ENCODE measurements at regions not wholly inside any gene's neighbourhood (a gene's known extent, or its start where the extent isn't known, plus 50 kb on each side); places are given as distances from the start of the nearest gene placed in this dataset.

GRCh38 chr18:55790296-55790695, 202.3 kb upstream of the TCF4 start:
- TF ChIP-seq CTCF (IDR thresholded peaks at IDR 0.05) (no peak), POLR2A (IDR thresholded peaks at IDR 0.05) (no peak), POLR2AphosphoS5 (IDR thresholded peaks at IDR 0.05) (no peak), EP300 (IDR thresholded peaks at IDR 0.05) (no peak)

All from gastroesophageal sphincter (tissue), 3 donors.